DOHH2 (cell line): ENCODE measurements at regions not wholly inside any gene's neighbourhood (a gene's known extent, or its start where the extent isn't known, plus 50 kb on each side); places are given as distances from the start of the nearest gene placed in this dataset.

Source experiments
- H3F3A ChIP-seq: fragments of 200-600 bp; sonication (generic), shearing (Covaris generic); 2 replicates; pipeline ENCODE4 v1.6.0; 2016; ENCODE audit warnings: antibody characterized with exemption, mild to moderate bottlenecking; ENCODE audit not compliant: control insufficient read depth, insufficient read depth
- H3K27ac ChIP-seq: fragments of 200-600 bp; sonication (generic); 2 replicates; pipeline ENCODE4 v1.5.1; 2014; ENCODE audit warnings: low read depth, mild to moderate bottlenecking, low read length, moderate library complexity
- H3K27me3 ChIP-seq: fragments of 200-600 bp; sonication (generic); 2 replicates; pipeline ENCODE4 v1.6.1; 2014; ENCODE audit warnings: mild to moderate bottlenecking, low read length, mixed read lengths; ENCODE audit not compliant: control insufficient read depth
- H3K36me3 ChIP-seq: fragments of 200-600 bp; sonication (generic); 2 replicates; pipeline ENCODE4 v1.6.1; 2014; ENCODE audit warnings: mild to moderate bottlenecking, low read length, moderate library complexity, mixed read lengths; ENCODE audit not compliant: control insufficient read depth
- H3K4me1 ChIP-seq: fragments of 200-600 bp; sonication (generic); 2 replicates; pipeline ENCODE4 v1.6.1; 2014; ENCODE audit warnings: mild to moderate bottlenecking, low read length, mixed read lengths; ENCODE audit not compliant: control insufficient read depth
- H3K4me2 ChIP-seq: fragments of 200-600 bp; sonication (generic); 2 replicates; pipeline ENCODE4 v1.6.0; 2014; ENCODE audit warnings: mild to moderate bottlenecking, low read length, moderate library complexity
- H3K4me3 ChIP-seq: fragments of 200-600 bp; sonication (generic); 2 replicates; pipeline ENCODE4 v1.5.1; 2014; ENCODE audit warnings: mild to moderate bottlenecking, low read length, mixed read lengths
- H3K79me2 ChIP-seq: fragments of 200-600 bp; sonication (generic); 2 replicates; pipeline ENCODE4 v1.6.1; 2014; ENCODE audit warnings: mild to moderate bottlenecking, low read length, mixed read lengths; ENCODE audit not compliant: control insufficient read depth
- H3K9me2 ChIP-seq: fragments of 200-600 bp; sonication (generic); replicated peaks from 2 replicates; pipeline ENCODE4 v1.6.1; 2014; ENCODE audit warnings: mild to moderate bottlenecking, low read length, mixed read lengths; ENCODE audit not compliant: control insufficient read depth
- H3K9me3 ChIP-seq: fragments of 200-600 bp; sonication (generic); 2 replicates; pipeline ENCODE4 v1.6.1; 2014; ENCODE audit warnings: antibody characterized with exemption, low read length, mixed read lengths; ENCODE audit not compliant: control insufficient read depth, insufficient read depth
- H4K20me1 ChIP-seq: fragments of 200-600 bp; sonication (generic); 2 replicates; pipeline ENCODE4 v1.6.0; 2014; ENCODE audit warnings: low read depth, mild to moderate bottlenecking, antibody characterized with exemption, low read length, moderate library complexity; ENCODE audit not compliant: control insufficient read depth, insufficient read depth
- CTCF ChIP-seq: fragments of 200-600 bp; sonication (generic); IDR thresholded peaks from one replicate; pipeline ENCODE4 v1.5.1; 2014; ENCODE audit warnings: antibody characterized with exemption, mild to moderate bottlenecking, low read depth, low read length; ENCODE audit not compliant: poor library complexity, severe bottlenecking
- EZH2phosphoT487 ChIP-seq: fragments of 200-600 bp; sonication (generic); IDR thresholded peaks from 2 replicates; pipeline ENCODE4 v1.6.1; 2017; ENCODE audit warnings: borderline replicate concordance, mild to moderate bottlenecking, antibody characterized with exemption, low read length, moderate library complexity, mixed read lengths

- Histone ChIP-seq H4K20me1 (no peaks in the 10 kb centered on the region), H3K4me1 (no peaks in the 10 kb centered on the region), H3K36me3 (no peaks in the 10 kb centered on the region), H3F3A (no peaks in the 10 kb centered on the region), H3K9me2 (no peaks in the 10 kb centered on the region), H3K9me3 (no peaks in the 10 kb centered on the region), H3K4me3 (no peak overlapping the region), H3K4me2 (no peak overlapping the region), H3K27me3 (no peaks in the 10 kb centered on the region), H3K27ac (no peak overlapping the region), H3K79me2 (no peaks in the 10 kb centered on the region)
- TF ChIP-seq CTCF (no peak), EZH2phosphoT487 (no peak)
These were observed 338.8 kb upstream of the TMEM132C start for GRCh38 chr12:127928178-127928577.

DNA sequence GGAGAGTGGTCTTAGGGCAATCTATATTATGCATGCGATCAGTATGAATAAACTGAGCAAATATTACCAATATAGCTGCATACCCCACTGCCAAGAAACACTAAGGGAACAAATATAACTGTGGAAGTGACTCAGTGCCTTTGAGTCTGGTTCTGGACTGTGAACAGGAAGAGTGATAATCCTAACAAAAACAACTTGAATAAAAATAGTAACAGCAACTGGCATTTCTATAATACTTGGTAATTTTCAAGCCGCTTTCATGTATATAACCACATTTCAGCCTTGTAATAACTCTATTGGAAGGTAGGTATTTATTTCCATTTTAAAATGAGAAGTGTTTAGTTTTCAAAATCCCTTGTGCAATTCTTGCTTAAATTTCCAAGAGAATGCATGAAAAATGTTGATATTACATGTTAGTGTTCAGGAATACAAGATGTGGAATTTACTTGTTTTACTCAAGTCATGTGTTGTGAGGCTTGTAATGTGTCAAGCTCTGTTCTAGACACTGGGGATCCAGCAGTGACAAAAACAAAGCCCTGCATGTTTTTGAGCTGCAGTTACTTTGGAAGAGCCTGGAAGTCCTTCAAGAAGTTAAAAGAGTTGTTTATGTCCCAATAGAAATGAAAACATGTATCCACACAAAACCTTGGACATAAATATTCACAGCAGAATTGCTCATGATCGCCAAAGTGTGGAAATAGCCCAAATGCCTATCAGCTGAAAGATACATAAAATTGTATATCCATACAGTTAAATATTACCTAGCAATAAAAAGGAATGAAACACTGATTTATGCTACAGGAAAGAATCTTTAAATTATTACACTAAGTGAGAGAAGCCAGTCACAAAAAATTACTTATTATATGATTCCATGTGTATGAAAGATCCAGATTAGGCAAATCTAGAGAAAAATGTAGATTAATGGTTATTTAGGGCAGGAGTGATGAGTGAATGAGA is 338.1 kb upstream of the TMEM132C start:
- no peaks in the 10 kb centered on the region for H3K9me3 ChIP-seq
- no peaks in the 10 kb centered on the region for H3F3A ChIP-seq
- no peak for TF ChIP-seq EZH2phosphoT487
- H3K9me2 ChIP-seq = no peaks in the 10 kb centered on the region
- H3K4me2 ChIP-seq = no peak overlapping the region
- no peak overlapping the region for H3K27ac ChIP-seq
- H3K4me3 ChIP-seq = no peak overlapping the region
- H3K36me3 ChIP-seq = no peaks in the 10 kb centered on the region
- H4K20me1 ChIP-seq = no peaks in the 10 kb centered on the region
- no peaks in the 10 kb centered on the region for H3K79me2 ChIP-seq
- H3K27me3 ChIP-seq = no peaks in the 10 kb centered on the region
- no peaks in the 10 kb centered on the region for H3K4me1 ChIP-seq

GRCh38 chr12:127930122-127930521 is 336.8 kb upstream of the TMEM132C start:
- Histone ChIP-seq H4K20me1 (no peaks in the 10 kb centered on the region), H3F3A (no peaks in the 10 kb centered on the region), H3K9me3 (no peaks in the 10 kb centered on the region), H3K79me2 (no peaks in the 10 kb centered on the region), H3K4me2 (no peak overlapping the region), H3K27me3 (no peaks in the 10 kb centered on the region), H3K9me2 (no peaks in the 10 kb centered on the region), H3K36me3 (no peaks in the 10 kb centered on the region), H3K27ac (no peak overlapping the region), H3K4me3 (no peak overlapping the region), H3K4me1 (no peaks in the 10 kb centered on the region)
- TF ChIP-seq CTCF = no peak
- no peak for TF ChIP-seq EZH2phosphoT487

GRCh38 chr12:127934409-127934808 is 332.6 kb upstream of the TMEM132C start:
- Histone ChIP-seq H3K9me3 (no peaks in the 10 kb centered on the region), H3K79me2 (no peaks in the 10 kb centered on the region), H3K27ac (no peak overlapping the region), H3K36me3 (no peaks in the 10 kb centered on the region), H4K20me1 (no peaks in the 10 kb centered on the region), H3K4me1 (no peaks in the 10 kb centered on the region), H3K4me3 (no peak overlapping the region), H3K9me2 (no peaks in the 10 kb centered on the region), H3K4me2 (no peak overlapping the region), H3F3A (no peaks in the 10 kb centered on the region), H3K27me3 (no peaks in the 10 kb centered on the region)
- TF ChIP-seq EZH2phosphoT487 (no peak), CTCF (no peak)
